K562 (cell line): ENCODE measurements at regions not wholly inside any gene's neighbourhood (a gene's known extent, or its start where the extent isn't known, plus 50 kb on each side); places are given as distances from the start of the nearest gene placed in this dataset.

ENCODE experiments used
- ATAC-seq: fragments of 200-7000 bp; cut with Tn5 transposase; 3 replicates; pipeline ENCODE4 v1.9.1; 2020; ENCODE audit warnings: moderate library complexity
- BruUV-seq: library from RNA; stranded (reverse); fragments of 400-500 nt; replicated peaks from 2 replicates; lab custom pipeline; 2021; lab: Mats Ljungman, UMichigan
- CTCF ChIA-PET: fragments of 300-600 bp; formaldehyde crosslinking; extraction: SDS; loops from one replicate; lab custom pipeline; 2021; ENCODE audit warnings: low intra/inter-chr PET ratio; lab: Yijun Ruan, JAX
- POLR2A ChIA-PET: fragments of 300-600, 350-650 bp; sonication (Branson Sonifier 250); formaldehyde crosslinking; extraction: SDS; loops from one replicate; lab custom pipeline; 2021; ENCODE audit warnings: antibody characterized with exemption, inconsistent platforms; lab: Yijun Ruan, JAX
- DNase-seq, 4 experiments: peaks; one replicate each; pipeline versions ENCODE4 v3.0.0 to v3.0.0-alpha.2; 2011 to 2018; ENCODE audit warnings: low spot score in 3 of 4, mixed read lengths in 3 of 4; ENCODE audit errors: extremely low read depth in 1 of 4
- FAIRE-seq: peaks from 2 replicates; lab custom pipeline; 2011; peaks lifted over from hg19 to GRCh38; lab: Jason Lieb, UNC
- H2AFZ ChIP-seq: 2 replicates; pipeline ENCODE4 v1.6.0; 2011; ENCODE audit warnings: low read depth, low read length, control low read depth, inconsistent platforms
- H3K27ac ChIP-seq: fragments of 200-600 bp; 3 replicates; pipeline ENCODE4 v1.8.0; 2011; ENCODE audit warnings: low read depth, mild to moderate bottlenecking, control low read depth, inconsistent platforms, low read length, moderate library complexity, mixed read lengths; ENCODE audit errors: extremely low read depth
- H3K27me3 ChIP-seq, 2 experiments: fragments of 300-600 bp in 1 of 2; 2 replicates in 1 of 2; 3 replicates in 1 of 2; pipeline versions ENCODE4 v1.6.0 to v1.8.0; 2011; ENCODE audit warnings: inconsistent platforms in 2 of 2, low read length in 2 of 2, mild to moderate bottlenecking in 1 of 2, mixed read lengths in 1 of 2, moderate library complexity in 1 of 2; ENCODE audit not compliant: control insufficient read depth in 2 of 2, insufficient read depth in 2 of 2
- H3K36me3 ChIP-seq: fragments of 300-600 bp; 3 replicates; pipeline ENCODE4 v1.8.0; 2011; ENCODE audit warnings: mild to moderate bottlenecking, low read length, inconsistent platforms; ENCODE audit not compliant: control insufficient read depth, insufficient read depth
- H3K4me1 ChIP-seq, 2 experiments: fragments of 200-600 bp in 1 of 2; replicated peaks in 1 of 2; 2 replicates in 1 of 2; 3 replicates in 1 of 2; pipeline versions ENCODE4 v1.5.1 to v1.8.0; 2011; ENCODE audit warnings: inconsistent platforms in 2 of 2, low read length in 2 of 2, mild to moderate bottlenecking in 1 of 2, mixed read lengths in 1 of 2, moderate library complexity in 1 of 2; ENCODE audit not compliant: control insufficient read depth in 2 of 2, insufficient read depth in 2 of 2
- H3K4me2 ChIP-seq: 2 replicates; pipeline ENCODE4 v1.6.1; 2011; ENCODE audit warnings: low read length, control low read depth, inconsistent platforms, mixed read lengths; ENCODE audit not compliant: insufficient read depth
- H3K4me3 ChIP-seq: fragments of 200-600 bp; sonication (generic), shearing (Covaris generic); 2 replicates; pipeline ENCODE4 v1.5.1; 2016; ENCODE audit warnings: control low read depth, inconsistent platforms
- H3K79me2 ChIP-seq: fragments of 200-600 bp; 3 replicates; pipeline ENCODE4 v1.8.0; 2011; ENCODE audit warnings: low read length, inconsistent platforms; ENCODE audit not compliant: control insufficient read depth, insufficient read depth
- H3K9ac ChIP-seq, 2 experiments: 2 replicates each; pipeline versions ENCODE4 v1.6.0 to v1.6.1; 2011; ENCODE audit warnings: low read depth in 2 of 2, low read length in 2 of 2, control low read depth in 1 of 2, inconsistent platforms in 1 of 2, mild to moderate bottlenecking in 1 of 2, mixed read lengths in 1 of 2; ENCODE audit not compliant: insufficient read depth in 1 of 2
- H3K9me1 ChIP-seq: one replicate; pipeline ENCODE4 v1.6.0; 2011; ENCODE audit warnings: inconsistent platforms, mild to moderate bottlenecking, low read length, moderate library complexity; ENCODE audit not compliant: control insufficient read depth, insufficient read depth
- H3K9me3 ChIP-seq: replicated peaks from 2 replicates; pipeline ENCODE4 v1.5.1; 2011; ENCODE audit warnings: low read depth, low read length, inconsistent platforms; ENCODE audit not compliant: control insufficient read depth, insufficient read depth
- H4K20me1 ChIP-seq: replicated peaks from 2 replicates; pipeline ENCODE4 v1.6.1; 2011; ENCODE audit warnings: low read length, inconsistent platforms, mixed read lengths; ENCODE audit not compliant: control insufficient read depth, insufficient read depth
- EHMT2 ChIP-seq: fragments of 450-650 bp; IDR thresholded peaks from 2 replicates; pipeline ENCODE4 v1.6.1; 2018; ENCODE audit warnings: antibody characterized with exemption
- GATAD2A ChIP-seq: fragments of 450-650 bp; IDR thresholded peaks from 2 replicates; pipeline ENCODE4 v1.6.1; 2017
- NFRKB ChIP-seq: fragments of 450-650 bp; IDR thresholded peaks from 2 replicates; pipeline ENCODE4 v1.6.1; 2016; ENCODE audit warnings: low read depth
- POLR2B ChIP-seq: fragments of 450-650 bp; IDR thresholded peaks from 2 replicates; pipeline ENCODE4 v1.6.1; 2018; ENCODE audit warnings: low read depth; ENCODE audit not compliant: partially characterized antibody
- PREB ChIP-seq: sonication (generic); formaldehyde crosslinking; IDR thresholded peaks from 2 replicates; pipeline ENCODE4 v1.8.1; 2023; ENCODE audit warnings: mild to moderate bottlenecking, missing genetic modification reagents
- SIN3A ChIP-seq, 2 experiments: fragments of 150-350 bp in 1 of 2; IDR thresholded peaks; 2 replicates each; pipeline ENCODE4 v1.6.1; 2011 to 2016; ENCODE audit warnings: borderline replicate concordance in 2 of 2, low read depth in 2 of 2, low read length in 2 of 2, mild to moderate bottlenecking in 2 of 2, moderate library complexity in 2 of 2; ENCODE audit not compliant: control insufficient read depth in 1 of 2
- ZNF398 ChIP-seq: fragments of 250-450 bp; sonication (Bioruptor Pico); IDR thresholded peaks from 2 replicates; pipeline ENCODE4 v1.8.0; 2021; ENCODE audit warnings: moderate library complexity, mild to moderate bottlenecking, inconsistent platforms
- ZNF445 ChIP-seq: fragments of 250-450 bp; sonication (Bioruptor Pico); IDR thresholded peaks from 2 replicates; pipeline ENCODE4 v1.4.0; 2020; ENCODE audit warnings: low read depth, mild to moderate bottlenecking, moderate library complexity
- ZNF696 ChIP-seq: fragments of 250-450 bp; sonication (Bioruptor Pico); conservative IDR thresholded peaks from 2 replicates; pipeline ENCODE4 v1.4.0; 2020; ENCODE audit warnings: mild to moderate bottlenecking, moderate library complexity
- WGBS: fragments of 100-300 bp; shearing (Covaris generic); methylation state at CpG from one replicate; pipeline ENCODE4 v1.1.6; 2016; ENCODE audit warnings: low coverage, mixed read lengths; ENCODE audit not compliant: insufficient coverage; ENCODE audit errors: missing lambda C conversion rate; 5-methylcytosine and 5-hydroxymethylcytosine counted together
- in situ Hi-C: fragments of 300-500 bp; cut with MboI; formaldehyde crosslinking; loops from 4 replicates; pipeline ENCODE4 v1.15.0; 2018; ENCODE audit warnings: inconsistent platforms, mixed read lengths
- intact Hi-C: fragments of 100-400 bp; cut with micrococcal nuclease; formaldehyde crosslinking; loops from 2 replicates; pipeline ENCODE4 v1.14.2; 2022

GRCh38 chr7:21011153-21011552, 224.5 kb upstream of the SP8 start:
- Histone ChIP-seq H3K9ac (no peak overlapping the region), H3K79me2 (no peaks in the 10 kb centered on the region), H3K9me1 (no peaks in the 10 kb centered on the region), H3K36me3 (no peaks in the 10 kb centered on the region), H3K4me3 (no peak overlapping the region), H3K4me2 (no peak overlapping the region), H3K9me3 (no peaks in the 10 kb centered on the region), H3K4me1 (no peaks in the 10 kb centered on the region), H2AFZ (no peak overlapping the region), H4K20me1 (no peaks in the 10 kb centered on the region), H3K27me3 (no peaks in the 10 kb centered on the region), H3K27ac (no peak overlapping the region)
- WGBS = 0% methylated on average over 4 of the region's 4 CpGs
- CTCF ChIA-PET = no interaction called here
- TF ChIP-seq ZNF398 (CRISPR knock-in tag) (no peak), PREB (CRISPR knock-in tag) (no peak), GATAD2A (no peak), SIN3A (IDR thresholded peaks at IDR 0.05; ENCODE audit: borderline replicate concordance in 2 of 2, control insufficient read depth in 1 of 2, low read depth in 2 of 2, low read length in 2 of 2) (no peak), ZNF696 (no peak), NFRKB (no peak), ZNF445 (CRISPR knock-in tag) (no peak), POLR2B (no peak), EHMT2 (no peak)
- BruUV-seq = no TSS peak
- no peak for FAIRE-seq
- intact Hi-C loops (no loop called here), in situ Hi-C loops (no loop called here)
- ATAC-seq = no peak
- POLR2A ChIA-PET = no interaction called here
- DNase-seq = no peak
